GM18858 (cell line): ENCODE measurements at regions not wholly inside any gene's neighbourhood (a gene's known extent, or its start where the extent isn't known, plus 50 kb on each side); places are given as distances from the start of the nearest gene placed in this dataset.
"Not testable (repeated sequence)": the region's sequence is repeated elsewhere in the genome, so short reads cannot be mapped to it uniquely, and the experiment has no call there.

ENCODE experiments used
- ATAC-seq: cut with Tn5 transposase; IDR thresholded peaks from one replicate; pipeline ENCODE4 v1.9.1; 2021; ENCODE audit not compliant: unreplicated experiment

- no peak for ATAC-seq
These were observed 77.7 kb upstream of the FRMD6 start for GRCh38 chr14:51574009-51574408.

GRCh38 chr14:51575349-51576116 is 76.2 kb upstream of the FRMD6 start:
- no peak for ATAC-seq

DNA sequence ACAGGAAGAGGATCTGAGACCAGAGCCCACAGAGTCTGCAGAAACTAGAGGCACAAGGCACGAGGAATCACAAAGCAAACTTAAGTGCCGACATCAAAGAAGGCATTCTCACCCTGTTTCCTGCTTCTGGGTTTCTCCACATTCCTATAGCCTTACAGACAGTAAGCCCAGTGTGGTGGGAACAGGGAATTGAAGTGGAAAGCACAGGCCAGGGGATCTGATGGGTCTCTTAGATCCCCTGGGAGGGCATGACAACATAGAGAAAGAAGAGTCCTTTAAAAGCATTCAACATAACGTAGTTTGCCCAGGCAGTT is 75.6 kb upstream of the FRMD6 start:
- no peak for ATAC-seq

GRCh38 chr14:51576879-51577278 is 74.8 kb upstream of the FRMD6 start:
- no peak for ATAC-seq

GRCh38 chr14:51578853-51579252 is 72.9 kb upstream of the FRMD6 start:
- no peak for ATAC-seq

GRCh38 chr14:51581017-51581881 is 70.5 kb upstream of the FRMD6 start:
- ATAC-seq = no peak

GRCh38 chr14:51582437-51582836 is 69.3 kb upstream of the FRMD6 start:
- ATAC-seq = no peak

GRCh38 chr14:51585055-51585454 is 66.7 kb upstream of the FRMD6 start:
- no peak for ATAC-seq

DNA sequence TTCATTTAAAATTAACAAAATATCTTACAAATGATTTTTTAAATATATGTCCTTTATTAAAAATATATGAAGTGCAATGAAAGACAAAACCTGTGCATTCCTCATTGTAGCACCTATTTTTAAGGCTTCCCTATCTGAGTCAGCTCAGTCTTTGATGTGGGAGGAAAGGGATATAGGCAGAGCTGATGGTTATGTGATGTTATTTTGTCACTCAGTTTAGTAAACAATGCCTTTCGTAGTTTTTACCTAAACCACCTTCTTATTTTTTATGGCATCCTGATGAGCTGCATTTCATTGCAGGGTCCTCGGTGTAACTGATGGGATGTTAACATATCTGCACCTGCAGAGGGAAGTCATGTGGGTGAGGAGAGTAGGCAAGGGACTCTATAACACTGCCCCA is 58.9 kb upstream of the FRMD6 start:
- no peak for ATAC-seq

GRCh38 chr14:51593397-51593796 is 58.3 kb upstream of the FRMD6 start:
- no peak for ATAC-seq

DNA sequence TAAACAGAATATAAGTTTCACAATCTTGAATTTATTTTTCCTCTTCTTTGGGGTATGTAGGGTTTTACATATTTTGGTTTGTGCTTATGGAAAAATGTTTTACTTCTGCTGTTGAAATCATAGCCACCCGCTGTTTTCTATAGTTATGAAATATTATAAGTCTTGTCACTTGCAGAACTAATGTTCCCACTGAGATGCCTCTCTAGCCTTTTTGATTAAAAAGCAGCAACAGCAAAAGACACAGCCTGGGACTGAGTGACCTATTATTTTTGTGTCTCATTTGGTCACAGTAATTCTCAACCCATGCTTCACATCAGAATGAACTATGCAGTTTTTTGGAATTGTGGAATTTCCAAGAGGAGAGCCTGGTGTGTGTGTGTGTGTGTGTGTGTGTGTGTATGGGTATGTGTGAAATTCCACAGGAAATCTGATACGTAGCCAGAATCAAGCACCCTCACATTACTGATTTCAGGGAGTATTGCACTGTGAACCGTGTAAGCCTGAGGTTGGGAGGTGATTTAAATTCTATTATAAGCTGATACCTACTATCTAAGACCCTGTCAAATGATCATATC is 55.7 kb upstream of the FRMD6 start:
- no peak for ATAC-seq

DNA sequence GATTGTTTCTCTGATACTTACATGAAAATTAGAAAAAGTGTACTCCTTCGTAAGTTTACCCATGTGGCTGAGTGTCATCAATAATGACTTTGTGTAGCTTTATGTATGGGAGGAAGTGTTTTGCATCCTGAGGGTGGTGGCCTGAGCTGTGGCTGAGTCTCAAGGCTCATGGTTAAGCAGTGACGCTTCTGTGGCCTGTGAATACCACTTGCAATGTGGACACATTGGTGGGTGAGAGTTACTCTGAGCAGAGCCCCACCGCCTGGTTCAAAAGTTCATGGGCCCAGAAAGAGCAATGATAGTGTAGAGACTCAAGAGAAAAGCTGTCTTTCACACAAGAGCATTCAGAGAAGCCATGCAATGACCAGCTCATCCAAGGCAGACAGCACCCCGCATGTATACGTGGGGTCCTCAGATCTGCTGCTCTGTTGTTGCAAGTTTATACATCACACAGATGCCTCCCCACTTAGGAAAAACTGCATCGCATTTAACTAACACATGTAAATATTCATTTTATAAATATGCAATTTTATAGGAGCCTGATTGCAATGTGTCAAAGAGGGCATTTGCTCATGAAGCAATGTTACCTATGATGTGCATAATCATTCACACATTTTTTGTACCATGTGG is 55.1 kb upstream of the FRMD6 start:
- ATAC-seq = no peak

DNA sequence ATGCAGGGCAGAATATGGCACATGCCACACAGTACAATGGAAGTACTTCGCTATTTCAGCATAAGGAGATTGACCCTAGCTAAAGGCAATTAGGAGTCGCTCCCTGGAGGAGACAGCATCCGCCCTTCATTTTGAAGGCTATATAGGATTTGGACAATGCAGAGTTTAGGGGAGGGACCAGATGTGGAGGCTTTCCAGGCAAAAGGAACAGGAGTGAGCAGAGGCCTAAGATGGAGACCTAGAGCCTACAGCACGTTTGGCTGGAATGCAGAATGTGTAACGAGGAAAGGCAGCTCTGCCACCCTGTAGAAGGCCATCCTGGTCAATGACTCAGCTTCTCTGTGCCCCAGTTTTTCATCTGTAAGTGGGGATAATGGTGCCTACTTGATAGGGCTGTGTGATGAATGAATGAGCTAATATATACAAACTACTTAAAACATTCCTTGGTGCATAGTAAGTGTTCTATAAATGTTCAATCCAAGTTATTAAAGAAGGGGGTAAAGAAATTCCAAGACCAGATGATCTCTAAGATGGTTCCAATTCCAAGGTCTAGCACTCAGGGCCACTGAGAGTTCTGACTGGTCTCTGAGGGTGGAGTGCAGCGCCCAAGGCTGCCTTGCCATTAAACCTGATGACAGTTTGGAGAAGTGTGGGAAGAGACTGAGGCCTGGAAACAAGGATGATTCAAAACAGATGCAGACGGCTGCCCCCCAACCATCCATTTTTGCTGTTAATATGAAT is 54.3 kb upstream of the FRMD6 start:
- no peak for ATAC-seq

GRCh38 chr14:51598924-51599600 is 52.6 kb upstream of the FRMD6 start:
- not testable (repeated sequence) for ATAC-seq

DNA sequence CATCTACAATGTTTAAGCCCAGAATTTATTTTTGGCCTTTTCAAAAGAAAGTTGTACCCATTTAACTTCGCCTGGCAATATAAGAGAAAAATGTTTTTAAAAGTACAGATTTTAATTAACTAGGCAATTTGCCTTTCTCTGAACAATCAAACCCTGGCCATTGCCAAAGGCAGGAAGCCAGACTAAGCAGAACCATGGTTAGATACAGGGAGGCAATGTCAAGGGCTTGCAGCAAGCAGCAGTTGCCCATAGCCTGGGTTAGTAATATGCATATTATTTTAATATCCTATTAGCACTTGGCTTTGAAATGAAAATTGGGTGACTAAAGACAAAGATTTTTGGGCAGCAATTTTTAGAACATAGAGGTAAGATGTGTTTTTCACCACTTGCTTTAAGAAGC is 51.1 kb upstream of the FRMD6 start:
- no peak for ATAC-seq
